GM12878 (cell line): ENCODE measurements at regions not wholly inside any gene's neighbourhood (a gene's known extent, or its start where the extent isn't known, plus 50 kb on each side); places are given as distances from the start of the nearest gene placed in this dataset.

Source experiments
- ATAC-seq: fragments of 200-7000 bp; cut with Tn5 transposase; 3 replicates; pipeline ENCODE4 v1.9.1; 2020; ENCODE audit warnings: mild to moderate bottlenecking, moderate library complexity
- BruUV-seq: library from RNA; stranded (reverse); fragments of 400-500 nt; replicated peaks from 2 replicates; lab custom pipeline; 2021; lab: Mats Ljungman, UMichigan
- CTCF ChIA-PET: fragments of 300-600 bp; sonication (Branson Sonifier 250); formaldehyde crosslinking; extraction: SDS; loops from one replicate; lab custom pipeline; 2021; ENCODE audit warnings: inconsistent platforms; lab: Yijun Ruan, JAX
- POLR2A ChIA-PET: fragments of 350-600 bp; formaldehyde crosslinking; extraction: SDS; loops from one replicate; lab custom pipeline; 2021; ENCODE audit warnings: inconsistent platforms; lab: Charles Lee
- RAD21 ChIA-PET: fragments of 300-600 bp; sonication (Branson Sonifier 250); formaldehyde crosslinking; loops from one replicate; lab custom pipeline; 2023; ENCODE audit warnings: antibody characterized with exemption; ENCODE audit not compliant: unreplicated experiment; lab: Charles Lee
- SMC1A ChIA-PET: fragments of 300-600 bp; sonication (Branson Sonifier 250); formaldehyde crosslinking; loops from one replicate; lab custom pipeline; 2023; ENCODE audit not compliant: unreplicated experiment, uncharacterized antibody; lab: Charles Lee
- DNase-seq: peaks from one replicate; pipeline ENCODE4 v3.0.0-alpha.2; 2011; ENCODE audit warnings: low read depth, low spot score
- FAIRE-seq: peaks from 3 replicates; lab custom pipeline; 2011; peaks lifted over from hg19 to GRCh38; lab: Jason Lieb, UNC
- H2AFZ ChIP-seq: 2 replicates; pipeline ENCODE4 v1.6.0; 2011; ENCODE audit warnings: low read depth, low read length, control low read depth; ENCODE audit not compliant: control insufficient read depth
- H3K27ac ChIP-seq: 2 replicates; pipeline ENCODE4 v1.5.1; 2011; ENCODE audit warnings: control low read depth; ENCODE audit not compliant: control insufficient read depth, insufficient read depth
- H3K27me3 ChIP-seq, 2 experiments: replicated peaks in 1 of 2; 2 replicates each; pipeline versions ENCODE4 v1.6.0 to v1.6.1; 2011; ENCODE audit warnings: low read length in 1 of 2; ENCODE audit not compliant: control insufficient read depth in 2 of 2, insufficient read depth in 2 of 2
- H3K36me3 ChIP-seq, 2 experiments: 2 replicates each; pipeline ENCODE4 v1.5.1; 2011; ENCODE audit warnings: low read length in 1 of 2; ENCODE audit not compliant: control insufficient read depth in 2 of 2, insufficient read depth in 2 of 2
- H3K4me1 ChIP-seq: 2 replicates; pipeline ENCODE4 v1.6.1; 2011; ENCODE audit warnings: mild to moderate bottlenecking, low read length, moderate library complexity, mixed read lengths; ENCODE audit not compliant: control insufficient read depth, insufficient read depth
- H3K4me2 ChIP-seq: 2 replicates; pipeline ENCODE4 v1.6.0; 2011; ENCODE audit warnings: control low read depth; ENCODE audit not compliant: control insufficient read depth, insufficient read depth
- H3K4me3 ChIP-seq: fragments of 200-600 bp; sonication (generic); 2 replicates; pipeline ENCODE4 v1.5.1; 2016
- H3K79me2 ChIP-seq: 2 replicates; pipeline ENCODE4 v1.6.0; 2011; ENCODE audit warnings: low read length; ENCODE audit not compliant: control insufficient read depth, insufficient read depth
- H3K9ac ChIP-seq: 2 replicates; pipeline ENCODE4 v1.8.0; 2011; ENCODE audit warnings: low read length, control low read depth, mixed read lengths; ENCODE audit not compliant: control insufficient read depth, insufficient read depth
- H3K9me3 ChIP-seq: replicated peaks from 3 replicates; pipeline ENCODE4 v1.5.1; 2011; ENCODE audit warnings: mild to moderate bottlenecking, low read length; ENCODE audit not compliant: control insufficient read depth, insufficient read depth
- H4K20me1 ChIP-seq: 2 replicates; pipeline ENCODE4 v1.6.0; 2011; ENCODE audit not compliant: control insufficient read depth, insufficient read depth
- CBX5 ChIP-seq: sonication (generic); IDR thresholded peaks from 2 replicates; pipeline ENCODE4 v1.6.1; 2016; ENCODE audit warnings: low read depth, moderate library complexity, mild to moderate bottlenecking, inconsistent platforms
- FOXK2 ChIP-seq: fragments of 450-650 bp; IDR thresholded peaks from 2 replicates; pipeline ENCODE4 v1.6.1; 2017; ENCODE audit warnings: mild to moderate bottlenecking, moderate library complexity
- HDAC2 ChIP-seq: fragments of 200-600 bp; sonication (generic); IDR thresholded peaks from 2 replicates; pipeline ENCODE4 v1.6.1; 2017
- NR2C2 ChIP-seq: IDR thresholded peaks from 2 replicates; pipeline ENCODE4 v1.6.1; 2011; ENCODE audit warnings: borderline replicate concordance, low read depth; ENCODE audit not compliant: control insufficient read depth, insufficient read length
- RBBP5 ChIP-seq: fragments of 200-600 bp; sonication (generic); conservative IDR thresholded peaks from 2 replicates; pipeline ENCODE4 v1.6.1; 2016
- SREBF2 ChIP-seq: IDR thresholded peaks from 2 replicates; pipeline ENCODE4 v1.6.1; 2012; ENCODE audit warnings: mild to moderate bottlenecking, low read length
- WGBS: methylation state at CpG from one replicate; pipeline ENCODE4 v1.1.6; 2016; ENCODE audit warnings: low lambda C conversion rate; ENCODE audit not compliant: insufficient replicate concordance, insufficient coverage; ENCODE audit errors: missing lambda C conversion rate; 5-methylcytosine and 5-hydroxymethylcytosine counted together
- in situ Hi-C: fragments of 300-500 bp; cut with MboI; formaldehyde crosslinking; loops from 9 replicates; pipeline ENCODE4 v1.14.3; 2018; ENCODE audit warnings: mixed read lengths
- intact Hi-C: fragments of 100-400 bp; cut with micrococcal nuclease; formaldehyde crosslinking; loops from one replicate; pipeline ENCODE4 v1.14.2; 2022; ENCODE audit not compliant: unreplicated experiment
- TF ChIP-seq, protein P1 (sequence below): fragments of 150-350 bp; IDR thresholded peaks from 2 replicates; pipeline ENCODE4 v1.6.1; 2014; ENCODE audit warnings: mild to moderate bottlenecking, low read depth, low read length
- TF ChIP-seq, protein P2 (sequence below): fragments of 450-650 bp; formaldehyde crosslinking; IDR thresholded peaks from 2 replicates; pipeline ENCODE4 v1.4.0; 2020; ENCODE audit warnings: mild to moderate bottlenecking, moderate library complexity
- TF ChIP-seq, protein P3 (sequence below): fragments of 450-650 bp; IDR thresholded peaks from 2 replicates; pipeline ENCODE4 v1.6.1; 2018; ENCODE audit warnings: borderline replicate concordance, mild to moderate bottlenecking; ENCODE audit not compliant: partially characterized antibody

DNA sequence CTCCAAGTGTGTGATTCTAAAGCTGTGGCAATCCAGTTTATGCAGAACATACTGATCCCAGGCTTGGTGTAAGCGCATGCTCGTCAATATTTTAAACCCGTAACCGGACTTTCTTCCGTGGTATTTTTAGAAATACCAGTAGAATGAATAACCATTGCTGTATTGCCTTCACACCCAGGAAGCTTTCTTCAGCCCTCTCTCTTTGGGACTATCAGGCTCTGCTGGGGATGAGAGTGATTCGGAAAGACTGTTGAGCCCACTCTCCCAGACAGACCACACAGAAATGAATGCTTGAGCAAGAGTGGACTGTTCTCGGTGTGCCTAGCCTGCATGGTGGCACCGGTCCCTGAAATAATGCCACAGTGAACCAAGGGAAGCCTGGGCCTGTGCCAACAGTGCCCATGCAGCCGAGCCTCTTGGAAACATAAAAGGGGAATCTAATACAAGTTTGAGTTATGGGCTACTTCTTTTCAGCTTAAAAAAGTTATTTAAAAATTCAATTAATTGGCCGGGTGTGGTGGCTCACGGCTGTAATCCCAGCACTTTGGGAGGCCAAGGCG lies 89.9 kb upstream of the ELAC2 start:
- POLR2A ChIA-PET, result no interaction called here
- in situ Hi-C loops (no loop called here), intact Hi-C loops (no loop called here)
- Histone ChIP-seq H3K4me2 (no peak overlapping the region), H2AFZ (no peak overlapping the region), H3K9me3 (no peaks in the 10 kb centered on the region), H3K36me3 (no peaks in the 10 kb centered on the region), H3K79me2 (no peaks in the 10 kb centered on the region), H3K4me3 (no peak overlapping the region), H3K27me3 (no peaks in the 10 kb centered on the region), H3K27ac (no peak overlapping the region), H4K20me1 (no peaks in the 10 kb centered on the region), H3K4me1 (no peaks in the 10 kb centered on the region), H3K9ac (no peak overlapping the region)
- DNase-seq (no peak), ATAC-seq (no peak), FAIRE-seq (no peak)
- SMC1A ChIA-PET, result interaction anchor here (0.7 to 1.8 kb wide), 2 partner anchors 9 to 77 kb away, joined by 3 to 5 read pairs; no protein-coding TSS in a partner anchor
- TF ChIP-seq, protein P1, sequence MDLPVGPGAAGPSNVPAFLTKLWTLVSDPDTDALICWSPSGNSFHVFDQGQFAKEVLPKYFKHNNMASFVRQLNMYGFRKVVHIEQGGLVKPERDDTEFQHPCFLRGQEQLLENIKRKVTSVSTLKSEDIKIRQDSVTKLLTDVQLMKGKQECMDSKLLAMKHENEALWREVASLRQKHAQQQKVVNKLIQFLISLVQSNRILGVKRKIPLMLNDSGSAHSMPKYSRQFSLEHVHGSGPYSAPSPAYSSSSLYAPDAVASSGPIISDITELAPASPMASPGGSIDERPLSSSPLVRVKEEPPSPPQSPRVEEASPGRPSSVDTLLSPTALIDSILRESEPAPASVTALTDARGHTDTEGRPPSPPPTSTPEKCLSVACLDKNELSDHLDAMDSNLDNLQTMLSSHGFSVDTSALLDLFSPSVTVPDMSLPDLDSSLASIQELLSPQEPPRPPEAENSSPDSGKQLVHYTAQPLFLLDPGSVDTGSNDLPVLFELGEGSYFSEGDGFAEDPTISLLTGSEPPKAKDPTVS, result no peak
- no peak for TF ChIP-seq SREBF2
- TF ChIP-seq FOXK2, result no peak
- TF ChIP-seq, protein P2, sequence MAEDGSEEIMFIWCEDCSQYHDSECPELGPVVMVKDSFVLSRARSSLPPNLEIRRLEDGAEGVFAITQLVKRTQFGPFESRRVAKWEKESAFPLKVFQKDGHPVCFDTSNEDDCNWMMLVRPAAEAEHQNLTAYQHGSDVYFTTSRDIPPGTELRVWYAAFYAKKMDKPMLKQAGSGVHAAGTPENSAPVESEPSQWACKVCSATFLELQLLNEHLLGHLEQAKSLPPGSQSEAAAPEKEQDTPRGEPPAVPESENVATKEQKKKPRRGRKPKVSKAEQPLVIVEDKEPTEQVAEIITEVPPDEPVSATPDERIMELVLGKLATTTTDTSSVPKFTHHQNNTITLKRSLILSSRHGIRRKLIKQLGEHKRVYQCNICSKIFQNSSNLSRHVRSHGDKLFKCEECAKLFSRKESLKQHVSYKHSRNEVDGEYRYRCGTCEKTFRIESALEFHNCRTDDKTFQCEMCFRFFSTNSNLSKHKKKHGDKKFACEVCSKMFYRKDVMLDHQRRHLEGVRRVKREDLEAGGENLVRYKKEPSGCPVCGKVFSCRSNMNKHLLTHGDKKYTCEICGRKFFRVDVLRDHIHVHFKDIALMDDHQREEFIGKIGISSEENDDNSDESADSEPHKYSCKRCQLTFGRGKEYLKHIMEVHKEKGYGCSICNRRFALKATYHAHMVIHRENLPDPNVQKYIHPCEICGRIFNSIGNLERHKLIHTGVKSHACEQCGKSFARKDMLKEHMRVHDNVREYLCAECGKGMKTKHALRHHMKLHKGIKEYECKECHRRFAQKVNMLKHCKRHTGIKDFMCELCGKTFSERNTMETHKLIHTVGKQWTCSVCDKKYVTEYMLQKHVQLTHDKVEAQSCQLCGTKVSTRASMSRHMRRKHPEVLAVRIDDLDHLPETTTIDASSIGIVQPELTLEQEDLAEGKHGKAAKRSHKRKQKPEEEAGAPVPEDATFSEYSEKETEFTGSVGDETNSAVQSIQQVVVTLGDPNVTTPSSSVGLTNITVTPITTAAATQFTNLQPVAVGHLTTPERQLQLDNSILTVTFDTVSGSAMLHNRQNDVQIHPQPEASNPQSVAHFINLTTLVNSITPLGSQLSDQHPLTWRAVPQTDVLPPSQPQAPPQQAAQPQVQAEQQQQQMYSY, result no peak
- TF ChIP-seq, protein P3, sequence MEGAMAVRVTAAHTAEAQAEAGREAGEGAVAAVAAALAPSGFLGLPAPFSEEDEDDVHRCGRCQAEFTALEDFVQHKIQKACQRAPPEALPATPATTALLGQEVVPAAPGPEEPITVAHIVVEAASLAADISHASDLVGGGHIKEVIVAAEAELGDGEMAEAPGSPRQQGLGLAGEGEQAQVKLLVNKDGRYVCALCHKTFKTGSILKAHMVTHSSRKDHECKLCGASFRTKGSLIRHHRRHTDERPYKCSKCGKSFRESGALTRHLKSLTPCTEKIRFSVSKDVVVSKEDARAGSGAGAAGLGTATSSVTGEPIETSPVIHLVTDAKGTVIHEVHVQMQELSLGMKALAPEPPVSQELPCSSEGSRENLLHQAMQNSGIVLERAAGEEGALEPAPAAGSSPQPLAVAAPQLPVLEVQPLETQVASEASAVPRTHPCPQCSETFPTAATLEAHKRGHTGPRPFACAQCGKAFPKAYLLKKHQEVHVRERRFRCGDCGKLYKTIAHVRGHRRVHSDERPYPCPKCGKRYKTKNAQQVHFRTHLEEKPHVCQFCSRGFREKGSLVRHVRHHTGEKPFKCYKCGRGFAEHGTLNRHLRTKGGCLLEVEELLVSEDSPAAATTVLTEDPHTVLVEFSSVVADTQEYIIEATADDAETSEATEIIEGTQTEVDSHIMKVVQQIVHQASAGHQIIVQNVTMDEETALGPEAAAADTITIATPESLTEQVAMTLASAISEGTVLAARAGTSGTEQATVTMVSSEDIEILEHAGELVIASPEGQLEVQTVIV, result no peak
- no peak for TF ChIP-seq RBBP5
- TF ChIP-seq CBX5, result no peak
- TF ChIP-seq NR2C2, result no peak
- TF ChIP-seq HDAC2, result no peak
- BruUV-seq, result no TSS peak
- CTCF ChIA-PET, result interaction anchor here (1.2 kb wide), 1 partner anchor 77 kb away, joined by 7 read pairs; no protein-coding TSS in a partner anchor
- RAD21 ChIA-PET, result interaction anchor here (0.9 kb wide), 1 partner anchor 77 kb away, joined by 3 read pairs; no protein-coding TSS in a partner anchor
- 51% methylated on average over 12 of the region's 12 CpGs for WGBS
